ENCODE measurements at regions not wholly inside any gene's neighbourhood (a gene's known extent, or its start where the extent isn't known, plus 50 kb on each side); places are given as distances from the start of the nearest gene placed in this dataset.

DNA sequence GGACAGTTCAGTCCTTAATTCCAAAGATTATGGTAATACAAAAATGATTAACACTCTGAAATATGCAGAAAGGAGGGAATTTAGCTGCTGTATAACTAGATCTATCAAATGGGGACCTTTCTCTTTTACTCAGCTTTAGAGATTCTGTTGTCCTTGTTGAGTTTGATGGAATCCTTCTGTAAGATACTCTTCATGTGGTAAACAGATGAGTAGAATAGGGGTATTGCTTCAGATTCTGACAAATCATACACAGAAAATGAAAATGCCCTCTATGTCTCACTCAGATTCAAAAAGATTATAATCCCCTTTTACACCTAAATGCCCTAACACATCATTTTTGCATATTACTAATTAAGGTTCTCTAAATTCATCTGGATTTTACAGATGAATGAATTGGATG, 50.7 kb downstream of the ARHGAP35 start:
- intact Hi-C loops (cut with micrococcal nuclease), result no loop called here
- H3K36me3 Mint-ChIP-seq (ENCODE audit: insufficient read depth, unreplicated experiment), result peaks cover 17% of the 10 kb centered on the region
- no peaks in the 10 kb centered on the region for H3K27me3 Mint-ChIP-seq (ENCODE audit: insufficient read depth, unreplicated experiment)
- CTCF ChIA-PET, result no interaction called here
- no peak for DNase-seq (ENCODE audit: unreplicated experiment)
- no peak overlapping the region for H3K27ac Mint-ChIP-seq (ENCODE audit: low read depth, unreplicated experiment)
- POLR2A ChIA-PET, result no interaction called here
- no peak overlapping the region for H3K4me3 Mint-ChIP-seq (ENCODE audit: unreplicated experiment)
- TF ChIP-seq, protein P1, sequence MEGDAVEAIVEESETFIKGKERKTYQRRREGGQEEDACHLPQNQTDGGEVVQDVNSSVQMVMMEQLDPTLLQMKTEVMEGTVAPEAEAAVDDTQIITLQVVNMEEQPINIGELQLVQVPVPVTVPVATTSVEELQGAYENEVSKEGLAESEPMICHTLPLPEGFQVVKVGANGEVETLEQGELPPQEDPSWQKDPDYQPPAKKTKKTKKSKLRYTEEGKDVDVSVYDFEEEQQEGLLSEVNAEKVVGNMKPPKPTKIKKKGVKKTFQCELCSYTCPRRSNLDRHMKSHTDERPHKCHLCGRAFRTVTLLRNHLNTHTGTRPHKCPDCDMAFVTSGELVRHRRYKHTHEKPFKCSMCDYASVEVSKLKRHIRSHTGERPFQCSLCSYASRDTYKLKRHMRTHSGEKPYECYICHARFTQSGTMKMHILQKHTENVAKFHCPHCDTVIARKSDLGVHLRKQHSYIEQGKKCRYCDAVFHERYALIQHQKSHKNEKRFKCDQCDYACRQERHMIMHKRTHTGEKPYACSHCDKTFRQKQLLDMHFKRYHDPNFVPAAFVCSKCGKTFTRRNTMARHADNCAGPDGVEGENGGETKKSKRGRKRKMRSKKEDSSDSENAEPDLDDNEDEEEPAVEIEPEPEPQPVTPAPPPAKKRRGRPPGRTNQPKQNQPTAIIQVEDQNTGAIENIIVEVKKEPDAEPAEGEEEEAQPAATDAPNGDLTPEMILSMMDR (IDR thresholded peaks at IDR 0.05; ENCODE audit: unreplicated experiment), result no peak
- peaks cover 29% of the 10 kb centered on the region for H3K4me1 Mint-ChIP-seq (ENCODE audit: insufficient read depth, unreplicated experiment)
- no peaks in the 10 kb centered on the region for H3K9me3 Mint-ChIP-seq (ENCODE audit: unreplicated experiment)
- no TSS peak for BruUV-seq (replicated peaks)

DNA sequence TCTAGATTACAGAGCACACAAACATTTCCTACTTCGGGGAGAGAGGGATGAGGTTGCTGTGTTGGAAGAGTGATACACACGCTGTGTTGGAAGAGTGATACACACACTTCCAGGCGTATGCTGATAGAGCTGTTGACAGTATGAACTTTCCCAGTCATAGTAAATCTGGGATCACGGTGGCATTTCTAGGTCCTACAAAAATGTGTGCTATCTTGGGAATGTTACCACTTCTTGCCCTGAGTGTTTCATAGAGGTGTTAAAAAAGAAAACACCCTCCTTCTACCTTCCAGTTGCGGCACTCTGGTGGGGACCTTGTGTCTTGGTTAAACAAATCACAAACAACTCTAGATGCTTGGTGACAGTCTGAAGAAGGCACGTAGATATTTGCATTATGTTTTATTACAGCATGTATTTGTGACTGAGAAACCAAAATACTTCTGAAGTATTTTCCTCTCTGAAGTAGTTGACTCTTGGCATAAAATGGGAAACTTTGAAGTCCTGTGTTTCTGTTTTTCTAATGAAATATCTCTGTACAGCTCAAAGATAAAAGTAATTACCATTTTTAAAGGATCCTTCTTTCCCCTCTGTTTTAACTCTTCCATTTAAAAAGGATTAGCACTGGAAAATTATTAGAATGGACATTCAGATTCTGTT, 52.5 kb downstream of the ARHGAP35 start:
- BruUV-seq (replicated peaks), result no TSS peak
- CTCF ChIA-PET, result interaction anchor here (0.8 kb wide), 2 partner anchors 29 to 77 kb away, joined by 3 read pairs; no protein-coding TSS in a partner anchor
- Mint-ChIP-seq H3K4me1 (ENCODE audit: insufficient read depth, unreplicated experiment) (peaks cover 33% of the 10 kb centered on the region), H3K9me3 (ENCODE audit: unreplicated experiment) (no peaks in the 10 kb centered on the region), H3K4me3 (ENCODE audit: unreplicated experiment) (no peak overlapping the region), H3K36me3 (ENCODE audit: insufficient read depth, unreplicated experiment) (peaks cover 11% of the 10 kb centered on the region), H3K27me3 (ENCODE audit: insufficient read depth, unreplicated experiment) (no peaks in the 10 kb centered on the region), H3K27ac (ENCODE audit: low read depth, unreplicated experiment) (peak overlapping the region; percentile 68)
- TF ChIP-seq, protein P1 (IDR thresholded peaks at IDR 0.05; ENCODE audit: unreplicated experiment), result no peak
- POLR2A ChIA-PET, result interaction anchor here (0.6 to 1.1 kb wide), 4 partner anchors 10 to 128 kb away, joined by 3 to 5 read pairs (median 3); partner anchors contain the start of gene AP2S1
- intact Hi-C loops (cut with micrococcal nuclease), result no loop called here
- no peak for DNase-seq (ENCODE audit: unreplicated experiment)

DNA sequence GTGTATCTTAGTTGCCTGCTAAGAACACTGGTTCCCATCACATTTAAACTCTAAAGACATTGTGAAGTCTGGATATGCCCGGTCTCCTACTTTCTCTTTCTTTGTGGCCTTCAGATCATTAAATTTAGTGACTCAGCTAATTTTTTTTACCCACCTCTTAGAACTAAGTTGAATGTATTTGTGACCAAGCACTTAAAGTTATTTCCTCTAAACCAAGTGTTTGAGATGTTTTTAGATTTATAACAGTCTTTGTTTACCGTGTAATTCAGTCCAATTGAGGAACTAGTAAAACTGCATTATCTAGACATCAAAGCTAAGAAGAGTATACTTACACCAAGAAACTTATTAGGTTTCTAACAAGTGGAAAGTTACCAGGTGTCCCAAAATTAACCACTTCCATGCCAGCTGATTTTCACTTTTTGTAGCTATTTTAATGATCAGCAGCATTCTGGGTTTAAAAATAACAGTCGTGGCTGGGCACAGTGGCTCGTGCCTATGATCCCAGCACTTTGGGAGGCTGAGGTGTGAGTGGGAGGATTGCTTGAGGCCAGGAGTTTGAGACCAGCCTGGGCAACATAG, 53.1 kb downstream of the ARHGAP35 start:
- Mint-ChIP-seq H3K9me3 (ENCODE audit: unreplicated experiment) (no peaks in the 10 kb centered on the region), H3K4me1 (ENCODE audit: insufficient read depth, unreplicated experiment) (peaks cover 33% of the 10 kb centered on the region), H3K27ac (ENCODE audit: low read depth, unreplicated experiment) (peak overlapping the region; percentile 68), H3K36me3 (ENCODE audit: insufficient read depth, unreplicated experiment) (peaks cover 15% of the 10 kb centered on the region), H3K27me3 (ENCODE audit: insufficient read depth, unreplicated experiment) (no peaks in the 10 kb centered on the region), H3K4me3 (ENCODE audit: unreplicated experiment) (no peak overlapping the region)
- DNase-seq (ENCODE audit: unreplicated experiment), result no peak
- no TSS peak for BruUV-seq (replicated peaks)
- CTCF ChIA-PET, result interaction anchor here (0.6 to 0.8 kb wide), 2 partner anchors 29 to 166 kb away, joined by 3 read pairs; no protein-coding TSS in a partner anchor
- TF ChIP-seq, protein P1 (IDR thresholded peaks at IDR 0.05; ENCODE audit: unreplicated experiment), result no peak
- intact Hi-C loops (cut with micrococcal nuclease), result no loop called here
- POLR2A ChIA-PET, result interaction anchor here (0.6 to 1.1 kb wide), 3 partner anchors 10 to 129 kb away, joined by 3 to 5 read pairs (median 3); partner anchors contain the start of gene AP2S1

DNA sequence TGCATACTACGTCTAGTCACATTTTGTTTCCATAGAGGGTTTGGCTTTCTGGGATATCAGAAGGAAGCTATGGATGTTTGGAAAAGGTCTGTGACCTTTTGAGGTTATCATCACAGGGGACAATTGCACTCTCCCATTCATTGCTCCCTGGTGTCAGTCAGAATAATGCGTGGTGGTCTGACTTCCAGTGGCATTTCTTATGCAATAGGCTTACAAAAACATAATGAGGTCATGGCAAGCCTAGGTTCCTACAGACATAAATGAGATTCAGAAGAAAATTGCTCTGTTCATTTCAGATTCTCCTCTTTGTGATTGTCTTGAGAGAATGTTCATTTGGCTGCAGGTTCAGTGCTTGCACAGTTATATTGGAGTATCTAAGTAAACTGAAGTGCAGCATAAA, 54.6 kb downstream of the ARHGAP35 start:
- Mint-ChIP-seq H3K4me1 (ENCODE audit: insufficient read depth, unreplicated experiment) (peaks cover 32% of the 10 kb centered on the region), H3K27me3 (ENCODE audit: insufficient read depth, unreplicated experiment) (no peaks in the 10 kb centered on the region), H3K36me3 (ENCODE audit: insufficient read depth, unreplicated experiment) (peaks cover 28% of the 10 kb centered on the region), H3K4me3 (ENCODE audit: unreplicated experiment) (no peak overlapping the region), H3K27ac (ENCODE audit: low read depth, unreplicated experiment) (no peak overlapping the region), H3K9me3 (ENCODE audit: unreplicated experiment) (no peaks in the 10 kb centered on the region)
- TF ChIP-seq, protein P1 (IDR thresholded peaks at IDR 0.05; ENCODE audit: unreplicated experiment), result no peak
- DNase-seq (ENCODE audit: unreplicated experiment), result no peak
- no TSS peak for BruUV-seq (replicated peaks)
- ChIA-PET CTCF (interaction anchor here (0.7 to 1.7 kb wide), 2 partner anchors 12 to 15 kb away, joined by 3 to 6 read pairs; no protein-coding TSS in a partner anchor), POLR2A (interaction anchor here (1.3 kb wide), 1 partner anchor 47 kb away, joined by 3 read pairs; no protein-coding TSS in a partner anchor)
- intact Hi-C loops (cut with micrococcal nuclease), result no loop called here

All from MCF 10A (cell line).